HL-60/S4 (cell line): ENCODE measurements at regions not wholly inside any gene's neighbourhood (a gene's known extent, or its start where the extent isn't known, plus 50 kb on each side); places are given as distances from the start of the nearest gene placed in this dataset.

ENCODE experiments used
- in situ Hi-C: fragments of 300-500 bp; cut with MboI; formaldehyde crosslinking; loops from 2 replicates; pipeline ENCODE4 v1.14.3; 2022; ENCODE audit warnings: low sequenced_read_pairs

GRCh38 chr9:73738741-73739530, 587.3 kb downstream of the ANXA1 start:
- in situ Hi-C loops = no loop called here

- in situ Hi-C loops = no loop called here
Observed at GRCh38 chr9:73741316-73741715, 589.7 kb downstream of the ANXA1 start.

- in situ Hi-C loops = no loop called here
Observed at GRCh38 chr9:73742412-73742811, 590.7 kb downstream of the ANXA1 start.

GRCh38 chr9:73743826-73744225, 592.2 kb downstream of the ANXA1 start:
- in situ Hi-C loops = no loop called here

GRCh38 chr9:73745598-73745997, 593.9 kb downstream of the ANXA1 start:
- in situ Hi-C loops = no loop called here

- in situ Hi-C loops = no loop called here
Observed at GRCh38 chr9:73753171-73753570, 601.5 kb downstream of the ANXA1 start.

- in situ Hi-C loops = no loop called here
Observed at GRCh38 chr9:73761905-73762304, 610.2 kb downstream of the ANXA1 start.

GRCh38 chr9:73773896-73774295, 622.2 kb downstream of the ANXA1 start:
- in situ Hi-C loops = no loop called here

GRCh38 chr9:73775757-73776156, 624.1 kb downstream of the ANXA1 start:
- in situ Hi-C loops = no loop called here

- in situ Hi-C loops = no loop called here
Observed at GRCh38 chr9:73780916-73781315, 629.3 kb downstream of the ANXA1 start.

- in situ Hi-C loops = no loop called here
Observed at GRCh38 chr9:73782166-73782565, 630.5 kb downstream of the ANXA1 start.

GRCh38 chr9:73799446-73799845, 647.8 kb downstream of the ANXA1 start:
- in situ Hi-C loops = no loop called here

GRCh38 chr9:73805111-73805510, 653.4 kb downstream of the ANXA1 start:
- in situ Hi-C loops = no loop called here

- in situ Hi-C loops = no loop called here
Observed at GRCh38 chr9:73805853-73806458, 654.3 kb downstream of the ANXA1 start.

GRCh38 chr9:73806876-73807275, 655.2 kb downstream of the ANXA1 start:
- in situ Hi-C loops = no loop called here

GRCh38 chr9:73807952-73808351, 656.3 kb downstream of the ANXA1 start:
- in situ Hi-C loops = no loop called here

GRCh38 chr9:73810585-73811215, 659.0 kb downstream of the ANXA1 start:
- in situ Hi-C loops = no loop called here

GRCh38 chr9:73813546-73813945, 661.9 kb downstream of the ANXA1 start:
- in situ Hi-C loops = no loop called here

- in situ Hi-C loops = no loop called here
Observed at GRCh38 chr9:73816905-73817304, 665.2 kb downstream of the ANXA1 start.

GRCh38 chr9:73824671-73825070, 672.5 kb upstream of the RORB start:
- in situ Hi-C loops = no loop called here

- in situ Hi-C loops = no loop called here
Observed at GRCh38 chr9:73838871-73839270, 658.3 kb upstream of the RORB start.

- in situ Hi-C loops = no loop called here
Observed at GRCh38 chr9:73839471-73839870, 657.7 kb upstream of the RORB start.
